ENCODE measurements at regions not wholly inside any gene's neighbourhood (a gene's known extent, or its start where the extent isn't known, plus 50 kb on each side); places are given as distances from the start of the nearest gene placed in this dataset.

- DNase-seq: no peak
Measured at GRCh38 chr2:236964291-236964690, 121.4 kb upstream of the COPS8 start.

- DNase-seq: no peak
Measured at GRCh38 chr2:236965021-236965840, 120.5 kb upstream of the COPS8 start.

- DNase-seq: no peak
Measured at GRCh38 chr2:236965841-236966096, 119.9 kb upstream of the COPS8 start.

GRCh38 chr2:236967499-236967783 lies 118.2 kb upstream of the COPS8 start:
- no peak for DNase-seq

- DNase-seq: no peak
Measured at GRCh38 chr2:236968101-236968879, 117.4 kb upstream of the COPS8 start.

- no peak for DNase-seq
Measured at GRCh38 chr2:236968880-236969534, 116.7 kb upstream of the COPS8 start.

- no peak for DNase-seq
Measured at GRCh38 chr2:236969767-236970655, 115.7 kb upstream of the COPS8 start.

- DNase-seq: no peak
Measured at GRCh38 chr2:236970656-236971010, 115.1 kb upstream of the COPS8 start.

- DNase-seq: no peak
Measured at GRCh38 chr2:236971131-236971821, 114.4 kb upstream of the COPS8 start.

GRCh38 chr2:236971919-236972381 lies 113.7 kb upstream of the COPS8 start:
- no peak for DNase-seq

GRCh38 chr2:236972491-236973342 lies 113.0 kb upstream of the COPS8 start:
- no peak for DNase-seq

- no peak for DNase-seq
Measured at GRCh38 chr2:236973343-236973980, 112.2 kb upstream of the COPS8 start.

GRCh38 chr2:236974148-236974547 lies 111.5 kb upstream of the COPS8 start:
- no peak for DNase-seq

GRCh38 chr2:236974752-236975151 lies 110.9 kb upstream of the COPS8 start:
- no peak for DNase-seq

- DNase-seq: no peak
Measured at GRCh38 chr2:236975766-236976165, 109.9 kb upstream of the COPS8 start.

GRCh38 chr2:236976266-236977062 lies 109.2 kb upstream of the COPS8 start:
- DNase-seq: no peak

- no peak for DNase-seq
Measured at GRCh38 chr2:236977063-236977851, 108.4 kb upstream of the COPS8 start.

- DNase-seq: no peak
Measured at GRCh38 chr2:236977852-236978398, 107.8 kb upstream of the COPS8 start.

GRCh38 chr2:236979664-236980063 lies 106.0 kb upstream of the COPS8 start:
- no peak for DNase-seq
